Keratinocyte (primary cell): ENCODE measurements at regions not wholly inside any gene's neighbourhood (a gene's known extent, or its start where the extent isn't known, plus 50 kb on each side); places are given as distances from the start of the nearest gene placed in this dataset.

Experiments
- DNase-seq: peaks from one replicate; pipeline ENCODE4 v3.0.0-alpha.2; 2011; ENCODE audit warnings: low read depth, missing footprints, low spot score
- FAIRE-seq: peaks from 2 replicates; lab custom pipeline; 2011; peaks lifted over from hg19 to GRCh38; lab: Jason Lieb, UNC
- H2AFZ ChIP-seq: 2 replicates; pipeline ENCODE4 v1.6.0; 2012; ENCODE audit warnings: low read length, control low read depth, inconsistent platforms; ENCODE audit not compliant: control insufficient read depth
- H3K27ac ChIP-seq: 2 replicates; pipeline ENCODE4 v1.5.1; 2011; ENCODE audit warnings: low read length; ENCODE audit not compliant: control insufficient read depth, insufficient read depth
- H3K27me3 ChIP-seq: 3 replicates; pipeline ENCODE4 v1.6.0; 2011; ENCODE audit warnings: low read length; ENCODE audit not compliant: control insufficient read depth, insufficient read depth; ENCODE audit errors: extremely low read depth
- H3K36me3 ChIP-seq, 2 experiments: 2 replicates in 1 of 2; 3 replicates in 1 of 2; pipeline ENCODE4 v1.5.1; 2011; ENCODE audit warnings: low read length in 2 of 2, mild to moderate bottlenecking in 1 of 2; ENCODE audit not compliant: control insufficient read depth in 2 of 2, insufficient read depth in 2 of 2; ENCODE audit errors: extremely low read depth in 1 of 2
- H3K4me1 ChIP-seq: 3 replicates; pipeline ENCODE4 v1.5.1; 2011; ENCODE audit warnings: low read length; ENCODE audit not compliant: control insufficient read depth, insufficient read depth; ENCODE audit errors: extremely low read depth
- H3K4me2 ChIP-seq: 3 replicates; pipeline ENCODE4 v1.6.0; 2011; ENCODE audit warnings: low read depth, low read length; ENCODE audit not compliant: control insufficient read depth, insufficient read depth; ENCODE audit errors: extremely low read depth
- H3K4me3 ChIP-seq, 3 experiments: fragments of 200-600 bp in 1 of 3; sonication (generic) in 1 of 3; 2 replicates in 2 of 3; 3 replicates in 1 of 3; pipeline ENCODE4 v1.5.1; 2011 to 2016; ENCODE audit warnings: low read length in 3 of 3, mild to moderate bottlenecking in 3 of 3, control low read depth in 2 of 3, inconsistent platforms in 1 of 3, low read depth in 1 of 3, mixed read lengths in 1 of 3, mixed run types in 1 of 3, moderate library complexity in 1 of 3; ENCODE audit not compliant: control insufficient read depth in 2 of 3, insufficient read depth in 2 of 3; ENCODE audit errors: extremely low read depth in 1 of 3
- H3K79me2 ChIP-seq: 2 replicates; pipeline ENCODE4 v1.6.0; 2012; ENCODE audit warnings: low read length; ENCODE audit not compliant: control insufficient read depth, insufficient read depth
- H3K9ac ChIP-seq: 3 replicates; pipeline ENCODE4 v1.6.0; 2011; ENCODE audit warnings: low read length; ENCODE audit not compliant: control insufficient read depth, insufficient read depth; ENCODE audit errors: extremely low read depth
- H3K9me1 ChIP-seq: 3 replicates; pipeline ENCODE4 v1.6.0; 2011; ENCODE audit warnings: low read length; ENCODE audit not compliant: control insufficient read depth, insufficient read depth; ENCODE audit errors: extremely low read depth
- H3K9me3 ChIP-seq: 2 replicates; pipeline ENCODE4 v1.5.1; 2012; ENCODE audit warnings: low read depth, low read length; ENCODE audit not compliant: control insufficient read depth
- H4K20me1 ChIP-seq: 3 replicates; pipeline ENCODE4 v1.6.0; 2011; ENCODE audit warnings: low read length; ENCODE audit not compliant: control insufficient read depth, insufficient read depth; ENCODE audit errors: extremely low read depth
- EZH2 ChIP-seq: IDR thresholded peaks from one replicate; pipeline ENCODE4 v1.6.1; 2012; ENCODE audit warnings: inconsistent platforms, mild to moderate bottlenecking, low read length, moderate library complexity
- dilution Hi-C: fragments of 300-500 bp; cut with MboI; formaldehyde crosslinking; loops from one replicate; pipeline ENCODE4 v1.7.0; 2020; ENCODE audit warnings: low sequenced_read_pairs; ENCODE audit not compliant: extremely low pct_ligation_motif_present
- TF ChIP-seq, protein P1 (sequence below), 3 experiments: IDR thresholded peaks in 1 of 3; conservative IDR thresholded peaks in 1 of 3; optimal IDR thresholded peaks in 1 of 3; 2 replicates in 2 of 3; 3 replicates in 1 of 3; pipeline versions ENCODE3 to v1.5.1; 2011; ENCODE audit warnings: low read length in 3 of 3, mild to moderate bottlenecking in 3 of 3, moderate library complexity in 2 of 3, control low read depth in 1 of 3, inconsistent platforms in 1 of 3; ENCODE audit not compliant: insufficient read depth in 2 of 3; ENCODE audit errors: extremely low read depth in 1 of 3

DNA sequence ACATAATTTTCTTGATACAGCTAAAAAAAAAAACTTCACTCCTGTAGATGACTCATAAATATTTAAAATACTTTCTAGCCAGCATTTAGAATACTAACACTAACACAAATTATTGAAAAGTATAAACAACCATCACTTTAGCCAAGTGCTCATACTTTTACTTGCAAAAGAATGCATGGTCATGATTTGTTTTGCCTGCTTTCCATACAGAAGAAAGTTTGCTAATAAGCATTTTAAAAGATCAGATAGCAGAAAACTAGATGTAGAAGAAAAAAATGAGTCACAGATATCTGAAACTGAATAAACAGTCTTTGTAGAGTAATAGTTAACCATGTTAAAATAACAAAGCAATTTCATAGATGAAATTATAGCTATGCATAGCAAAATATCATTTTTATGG is 2280.4 kb upstream of the PCDH20 start:
- Histone ChIP-seq H3K27ac (no peak overlapping the region), H3K4me2 (no peak overlapping the region), H2AFZ (no peak overlapping the region), H3K79me2 (no peaks in the 10 kb centered on the region), H3K9ac (no peak overlapping the region), H4K20me1 (no peaks in the 10 kb centered on the region), H3K4me1 (no peaks in the 10 kb centered on the region), H3K27me3 (no peaks in the 10 kb centered on the region), H3K4me3 (no peak overlapping the region), H3K36me3 (no peaks in the 10 kb centered on the region), H3K9me3 (no peaks in the 10 kb centered on the region), H3K9me1 (no peaks in the 10 kb centered on the region)
- dilution Hi-C loops = no loop called here
- TF ChIP-seq EZH2 = no peak
- TF ChIP-seq, protein P1, sequence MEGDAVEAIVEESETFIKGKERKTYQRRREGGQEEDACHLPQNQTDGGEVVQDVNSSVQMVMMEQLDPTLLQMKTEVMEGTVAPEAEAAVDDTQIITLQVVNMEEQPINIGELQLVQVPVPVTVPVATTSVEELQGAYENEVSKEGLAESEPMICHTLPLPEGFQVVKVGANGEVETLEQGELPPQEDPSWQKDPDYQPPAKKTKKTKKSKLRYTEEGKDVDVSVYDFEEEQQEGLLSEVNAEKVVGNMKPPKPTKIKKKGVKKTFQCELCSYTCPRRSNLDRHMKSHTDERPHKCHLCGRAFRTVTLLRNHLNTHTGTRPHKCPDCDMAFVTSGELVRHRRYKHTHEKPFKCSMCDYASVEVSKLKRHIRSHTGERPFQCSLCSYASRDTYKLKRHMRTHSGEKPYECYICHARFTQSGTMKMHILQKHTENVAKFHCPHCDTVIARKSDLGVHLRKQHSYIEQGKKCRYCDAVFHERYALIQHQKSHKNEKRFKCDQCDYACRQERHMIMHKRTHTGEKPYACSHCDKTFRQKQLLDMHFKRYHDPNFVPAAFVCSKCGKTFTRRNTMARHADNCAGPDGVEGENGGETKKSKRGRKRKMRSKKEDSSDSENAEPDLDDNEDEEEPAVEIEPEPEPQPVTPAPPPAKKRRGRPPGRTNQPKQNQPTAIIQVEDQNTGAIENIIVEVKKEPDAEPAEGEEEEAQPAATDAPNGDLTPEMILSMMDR (optimal IDR thresholded peaks at IDR 0.05 in 1 of 3, IDR thresholded peaks at IDR 0.05 in 1 of 3, conservative IDR thresholded peaks at IDR 0.05 in 1 of 3; ENCODE audit: extremely low read depth in 1 of 3, insufficient read depth in 2 of 3, low read length in 3 of 3) = no peak
- no peak for FAIRE-seq
- DNase-seq = no peak

DNA sequence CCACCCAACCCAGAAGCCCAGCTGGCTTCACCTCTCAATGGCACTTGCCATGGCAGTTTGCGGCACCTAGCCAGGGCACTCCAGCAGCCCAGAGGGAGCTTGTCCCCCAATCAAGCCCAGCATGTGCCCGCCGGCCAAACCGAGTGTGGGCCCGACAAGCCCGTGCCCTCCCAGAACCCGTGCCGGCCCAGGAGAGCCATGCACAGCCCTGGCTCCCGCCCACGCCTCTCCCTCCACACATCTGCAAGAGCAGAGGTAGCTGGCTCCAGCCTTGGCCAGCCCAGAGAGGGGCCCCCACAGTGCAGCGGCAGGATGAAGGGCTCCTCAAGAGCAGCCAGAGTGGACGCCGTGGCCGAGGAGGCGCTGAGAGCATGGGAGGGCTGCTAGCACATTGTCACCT is 2278.0 kb upstream of the PCDH20 start:
- Histone ChIP-seq H3K9me3 (peaks cover 4% of the 10 kb centered on the region), H3K9me1 (no peaks in the 10 kb centered on the region), H3K27me3 (no peaks in the 10 kb centered on the region), H3K36me3 (no peaks in the 10 kb centered on the region), H3K4me3 (no peak overlapping the region), H3K79me2 (no peaks in the 10 kb centered on the region), H3K9ac (no peak overlapping the region), H3K4me1 (no peaks in the 10 kb centered on the region), H4K20me1 (no peaks in the 10 kb centered on the region), H2AFZ (no peak overlapping the region), H3K27ac (no peak overlapping the region), H3K4me2 (no peak overlapping the region)
- DNase-seq (no peak), FAIRE-seq (no peak)
- TF ChIP-seq, protein P1 (optimal IDR thresholded peaks at IDR 0.05 in 1 of 3, IDR thresholded peaks at IDR 0.05 in 1 of 3, conservative IDR thresholded peaks at IDR 0.05 in 1 of 3; ENCODE audit: extremely low read depth in 1 of 3, insufficient read depth in 2 of 3, low read length in 3 of 3) = no peak
- TF ChIP-seq EZH2 = no peak
- dilution Hi-C loops = no loop called here
